ENCODE measurements at regions not wholly inside any gene's neighbourhood (a gene's known extent, or its start where the extent isn't known, plus 50 kb on each side); places are given as distances from the start of the nearest gene placed in this dataset.
"Not testable (repeated sequence)": the region's sequence is repeated elsewhere in the genome, so short reads cannot be mapped to it uniquely, and the experiment has no call there.

DNA sequence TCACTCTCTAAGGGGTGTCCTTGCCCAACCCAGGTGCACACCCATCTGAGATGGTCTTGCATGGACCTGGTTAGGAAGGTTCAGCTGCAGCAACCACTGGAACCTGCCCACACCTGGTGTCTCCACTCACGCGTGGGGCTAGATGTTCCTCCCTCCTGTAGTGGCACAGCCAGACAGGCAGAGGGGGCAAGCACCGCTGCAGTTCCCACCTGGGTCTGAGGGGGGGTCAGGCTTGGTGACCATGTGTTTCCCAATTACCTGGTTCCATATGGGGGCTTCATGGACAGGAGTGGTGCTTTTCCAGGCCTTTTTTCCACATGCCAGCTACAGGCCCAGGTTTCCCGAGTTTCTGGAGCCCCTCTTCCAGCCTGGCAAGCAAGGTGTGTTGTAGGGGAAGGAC, 301.4 kb downstream of the CACNA1B start:
- TF ChIP-seq, protein P1, sequence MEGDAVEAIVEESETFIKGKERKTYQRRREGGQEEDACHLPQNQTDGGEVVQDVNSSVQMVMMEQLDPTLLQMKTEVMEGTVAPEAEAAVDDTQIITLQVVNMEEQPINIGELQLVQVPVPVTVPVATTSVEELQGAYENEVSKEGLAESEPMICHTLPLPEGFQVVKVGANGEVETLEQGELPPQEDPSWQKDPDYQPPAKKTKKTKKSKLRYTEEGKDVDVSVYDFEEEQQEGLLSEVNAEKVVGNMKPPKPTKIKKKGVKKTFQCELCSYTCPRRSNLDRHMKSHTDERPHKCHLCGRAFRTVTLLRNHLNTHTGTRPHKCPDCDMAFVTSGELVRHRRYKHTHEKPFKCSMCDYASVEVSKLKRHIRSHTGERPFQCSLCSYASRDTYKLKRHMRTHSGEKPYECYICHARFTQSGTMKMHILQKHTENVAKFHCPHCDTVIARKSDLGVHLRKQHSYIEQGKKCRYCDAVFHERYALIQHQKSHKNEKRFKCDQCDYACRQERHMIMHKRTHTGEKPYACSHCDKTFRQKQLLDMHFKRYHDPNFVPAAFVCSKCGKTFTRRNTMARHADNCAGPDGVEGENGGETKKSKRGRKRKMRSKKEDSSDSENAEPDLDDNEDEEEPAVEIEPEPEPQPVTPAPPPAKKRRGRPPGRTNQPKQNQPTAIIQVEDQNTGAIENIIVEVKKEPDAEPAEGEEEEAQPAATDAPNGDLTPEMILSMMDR (IDR thresholded peaks at IDR 0.05): peak; percentile 8
- not testable (repeated sequence) for TF ChIP-seq EZH2, EZH2phosphoT487 (IDR thresholded peaks at IDR 0.05)
